HG03097 (cell line): ENCODE measurements at regions not wholly inside any gene's neighbourhood (a gene's known extent, or its start where the extent isn't known, plus 50 kb on each side); places are given as distances from the start of the nearest gene placed in this dataset.

Source experiments
- ATAC-seq: cut with Tn5 transposase; IDR thresholded peaks from one replicate; pipeline ENCODE4 v1.9.1; 2021; ENCODE audit not compliant: unreplicated experiment, low FRiP score

DNA sequence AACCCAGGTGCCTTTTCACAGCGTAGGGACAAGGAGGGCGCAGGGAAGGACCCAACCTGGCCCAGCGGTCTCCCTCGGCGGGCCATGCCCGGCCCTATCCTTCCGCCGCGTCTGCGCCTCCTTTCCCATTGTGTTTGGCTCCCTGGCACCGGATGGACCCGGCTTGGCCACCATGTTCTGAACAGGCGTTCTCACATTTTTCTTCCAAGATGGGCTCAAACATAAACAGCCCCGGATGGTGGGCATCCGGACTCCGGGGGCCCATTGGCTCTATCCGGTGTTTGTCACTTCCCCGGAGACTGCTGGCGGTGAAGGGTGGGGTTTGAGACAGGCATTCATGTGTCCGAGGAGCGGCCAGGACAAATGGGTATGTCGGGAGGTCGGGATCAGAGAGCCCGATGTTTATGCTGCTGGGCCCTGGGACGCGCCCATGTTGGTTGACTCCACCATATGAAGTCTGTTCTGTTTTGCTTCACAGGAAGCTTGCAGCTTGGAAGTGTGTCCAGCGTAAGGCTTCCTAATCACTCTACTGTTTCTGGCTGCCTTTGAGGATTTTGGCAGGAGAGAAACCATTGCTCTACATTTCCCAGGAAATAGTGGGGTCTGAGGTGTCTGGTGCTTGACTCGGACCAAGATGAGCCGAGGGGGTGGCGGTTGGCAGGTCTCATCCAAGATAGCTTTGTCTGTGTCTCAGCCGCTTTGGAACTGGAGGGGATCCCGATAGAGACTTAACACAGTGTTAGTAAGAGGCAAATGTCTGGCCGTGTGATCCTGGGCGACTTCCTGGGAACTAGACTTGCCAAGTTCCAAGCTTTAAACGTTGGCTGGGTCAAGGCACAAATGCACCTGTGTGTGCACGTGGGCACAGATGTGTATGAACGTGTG, 188.3 kb downstream of the IRF8 start:
- ATAC-seq: no peak

DNA sequence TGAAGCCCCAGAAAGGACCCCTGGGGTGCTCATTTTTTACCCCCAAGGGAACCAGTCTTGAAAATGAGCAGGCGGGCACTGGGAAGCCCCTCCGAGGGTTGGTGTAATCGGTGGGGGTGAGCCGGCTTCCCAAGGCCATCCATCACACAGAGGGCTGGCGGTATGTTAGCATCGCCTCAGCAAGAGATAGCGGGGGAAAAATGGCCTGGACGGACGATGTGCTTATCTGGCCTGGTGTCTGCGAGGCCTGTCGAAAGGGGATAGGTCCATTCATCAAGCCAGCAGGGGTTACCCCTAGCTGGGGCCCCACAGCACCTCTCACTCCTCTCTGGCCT, 188.9 kb downstream of the IRF8 start:
- no peak for ATAC-seq

DNA sequence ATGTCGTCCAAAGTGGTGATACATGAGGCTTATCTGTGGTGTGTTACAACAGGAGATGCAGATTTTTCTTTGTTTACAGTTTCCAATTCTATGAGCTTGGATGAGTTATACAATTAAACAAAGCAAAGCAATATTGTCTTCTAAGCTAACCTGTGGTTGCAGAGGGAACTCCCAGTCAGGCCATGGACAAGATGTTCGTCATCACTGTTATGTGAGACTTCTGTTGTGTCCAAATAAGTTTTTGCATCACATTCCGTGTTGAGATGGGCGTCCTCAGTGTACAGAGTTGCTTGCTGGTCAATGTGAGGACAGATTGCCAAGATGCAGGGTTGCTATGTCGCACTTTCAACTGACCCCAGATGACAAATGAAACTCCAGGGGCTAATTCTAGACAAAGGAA, 189.3 kb downstream of the IRF8 start:
- no peak for ATAC-seq

DNA sequence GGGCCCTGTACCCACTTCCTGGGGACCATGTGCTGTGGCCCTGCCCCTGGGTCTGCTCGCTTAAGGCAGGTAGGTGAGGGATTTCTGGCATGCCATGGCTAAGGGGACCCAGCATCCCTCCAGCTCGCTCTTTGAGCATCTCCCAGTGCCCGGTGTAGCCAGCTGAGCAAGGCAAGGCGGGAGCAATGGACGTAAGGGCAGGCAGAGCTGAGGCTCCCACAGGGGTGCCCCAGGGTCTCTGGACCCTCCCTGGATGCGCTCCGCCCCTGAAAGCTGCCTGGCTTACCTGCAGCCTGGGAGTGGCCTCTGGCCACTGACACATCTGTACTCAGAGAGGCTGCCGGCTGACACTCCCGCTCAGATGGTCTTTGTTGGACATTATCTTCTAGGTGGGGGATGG, 189.9 kb downstream of the IRF8 start:
- no peak for ATAC-seq

DNA sequence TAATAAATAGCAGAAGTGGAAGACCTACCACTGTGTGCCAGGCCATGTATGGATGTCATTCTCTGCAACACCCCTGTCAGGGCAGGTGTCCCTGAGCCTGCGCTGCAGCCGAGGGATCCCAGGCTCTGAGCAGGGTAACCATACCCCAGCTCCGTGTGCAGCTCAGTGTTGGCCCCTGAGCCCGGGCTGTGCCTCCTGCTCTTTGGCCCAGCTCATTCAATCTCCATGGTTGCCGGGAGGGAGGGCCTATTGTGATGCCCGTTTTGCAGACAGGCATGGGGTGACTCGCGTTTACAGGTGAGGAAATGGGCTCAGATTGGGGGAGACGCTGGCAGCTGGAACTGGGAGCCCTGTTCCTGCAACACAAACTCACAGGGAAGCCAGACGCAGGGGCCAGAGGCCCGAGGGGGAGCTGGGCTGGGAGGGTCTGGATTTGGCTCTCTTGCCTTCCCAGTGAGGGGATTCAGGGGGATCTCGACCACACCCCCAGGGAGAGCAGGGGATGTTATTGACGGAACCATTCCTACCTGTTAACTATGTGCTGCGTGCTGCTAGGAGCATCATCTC, 190.5 kb downstream of the IRF8 start:
- ATAC-seq: no peak

DNA sequence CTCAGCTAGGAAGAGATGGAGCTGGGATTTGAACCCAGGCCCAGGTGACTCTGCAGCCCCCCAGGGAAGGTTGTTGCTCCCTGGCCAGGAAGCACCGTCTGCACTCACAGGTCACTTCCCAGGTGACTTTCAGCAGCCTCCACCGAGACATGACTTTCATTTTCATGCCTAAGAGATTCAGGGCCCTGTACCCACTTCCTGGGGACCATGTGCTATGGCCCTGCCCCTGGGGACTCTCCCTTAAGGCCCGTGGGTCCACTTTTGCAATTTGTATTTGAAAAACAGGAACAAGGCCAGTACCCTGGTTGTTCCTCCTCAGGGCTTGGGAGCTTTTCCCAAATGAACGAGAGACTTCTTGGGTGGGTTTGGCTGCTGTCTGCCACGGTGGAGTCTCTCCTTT, 191.0 kb downstream of the IRF8 start:
- no peak for ATAC-seq

DNA sequence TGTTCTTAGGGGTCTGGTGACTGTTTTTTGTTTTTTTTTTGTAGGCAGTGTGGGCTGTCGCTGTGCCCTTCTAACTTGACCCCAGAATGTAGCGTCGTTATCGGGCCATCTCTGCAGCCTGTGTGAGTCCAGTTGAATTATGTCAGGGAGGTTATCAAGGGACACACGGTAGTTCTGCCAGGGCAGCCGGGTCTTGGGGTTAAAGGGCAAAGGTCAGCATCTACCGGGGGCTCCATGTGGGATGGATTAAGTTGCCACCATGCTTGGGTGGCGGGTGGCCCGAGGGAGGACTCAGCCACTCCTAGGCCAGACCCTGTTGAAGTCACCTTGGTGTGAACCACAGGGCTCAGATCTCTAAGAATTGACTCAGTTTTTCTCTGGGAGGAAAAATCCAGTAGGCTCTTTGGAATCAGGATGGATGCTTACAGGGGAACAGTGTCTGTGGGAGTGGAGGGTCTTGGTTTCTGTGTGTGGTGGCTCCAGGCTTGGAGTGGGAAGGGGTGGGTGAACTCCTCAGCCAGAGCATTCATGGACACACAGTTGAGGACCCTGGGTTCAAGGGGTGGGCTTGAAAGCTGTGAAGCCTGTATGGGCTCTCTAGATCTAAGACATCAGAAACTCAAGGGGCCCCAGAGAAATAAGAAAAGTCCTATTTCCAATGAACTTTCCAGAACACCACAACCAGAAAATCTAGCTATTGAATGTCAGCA, 191.7 kb downstream of the IRF8 start:
- no peak for ATAC-seq

DNA sequence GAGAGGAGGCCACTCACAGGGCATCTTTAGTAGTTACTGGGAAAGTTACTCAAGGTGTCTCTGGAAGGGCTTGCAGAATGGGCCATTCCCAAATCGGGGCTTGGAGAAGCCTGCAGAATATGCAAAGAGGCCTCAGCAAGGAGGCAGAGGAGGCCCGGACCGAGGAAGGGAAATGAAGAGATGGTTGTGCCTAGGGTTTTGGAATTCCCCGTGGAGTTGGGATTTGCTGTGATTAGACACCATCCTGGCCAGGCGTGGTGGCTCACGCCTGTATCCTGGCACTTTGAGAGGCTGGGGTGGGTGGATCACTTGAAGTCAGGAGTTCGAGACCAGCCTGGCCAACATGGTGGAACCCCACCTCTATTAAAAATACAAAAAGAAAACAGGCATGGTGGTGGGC, 193.0 kb downstream of the IRF8 start:
- ATAC-seq: no peak

DNA sequence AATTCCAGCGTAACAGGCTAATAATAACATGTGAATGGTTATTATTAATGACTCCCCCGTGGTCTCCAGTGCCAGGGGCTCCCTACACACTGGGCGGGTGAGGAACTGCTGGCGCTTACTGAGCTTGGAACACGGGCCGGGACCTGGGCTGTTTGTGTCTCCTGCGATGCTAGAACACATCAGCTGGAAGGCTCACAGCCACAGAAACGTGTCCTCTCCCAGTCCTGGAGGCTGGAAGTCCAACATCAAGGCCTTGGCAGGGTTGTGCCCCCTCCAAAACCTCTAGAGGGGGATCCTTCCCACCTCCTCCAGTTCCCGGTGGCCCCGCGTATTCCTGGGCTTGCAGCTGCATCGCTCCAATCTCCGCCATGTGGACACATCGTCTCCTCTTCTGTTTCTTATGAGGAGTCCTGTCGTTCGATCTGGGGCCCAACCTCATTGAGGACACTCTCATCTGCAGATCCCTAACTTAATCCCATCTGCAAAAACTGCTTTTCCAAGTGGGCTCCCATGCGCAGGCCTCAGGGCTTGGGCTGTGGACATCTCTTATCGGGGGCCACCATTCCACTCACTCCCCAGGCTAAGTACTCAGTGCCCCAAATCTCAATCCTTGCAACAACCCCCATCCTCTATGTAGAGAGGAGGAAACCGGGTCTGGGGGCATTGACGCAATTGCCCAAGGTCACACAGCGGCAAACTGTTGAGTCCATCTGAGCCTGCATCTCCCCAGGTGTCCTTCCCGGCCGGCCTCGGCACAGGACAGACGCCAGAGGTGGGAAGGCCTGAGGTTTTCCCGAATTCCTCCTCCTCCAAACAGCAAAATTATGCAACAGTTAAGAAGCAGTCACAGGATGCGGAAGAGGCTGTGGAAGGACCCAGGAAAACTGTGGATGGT, 193.9 kb downstream of the IRF8 start:
- no peak for ATAC-seq

DNA sequence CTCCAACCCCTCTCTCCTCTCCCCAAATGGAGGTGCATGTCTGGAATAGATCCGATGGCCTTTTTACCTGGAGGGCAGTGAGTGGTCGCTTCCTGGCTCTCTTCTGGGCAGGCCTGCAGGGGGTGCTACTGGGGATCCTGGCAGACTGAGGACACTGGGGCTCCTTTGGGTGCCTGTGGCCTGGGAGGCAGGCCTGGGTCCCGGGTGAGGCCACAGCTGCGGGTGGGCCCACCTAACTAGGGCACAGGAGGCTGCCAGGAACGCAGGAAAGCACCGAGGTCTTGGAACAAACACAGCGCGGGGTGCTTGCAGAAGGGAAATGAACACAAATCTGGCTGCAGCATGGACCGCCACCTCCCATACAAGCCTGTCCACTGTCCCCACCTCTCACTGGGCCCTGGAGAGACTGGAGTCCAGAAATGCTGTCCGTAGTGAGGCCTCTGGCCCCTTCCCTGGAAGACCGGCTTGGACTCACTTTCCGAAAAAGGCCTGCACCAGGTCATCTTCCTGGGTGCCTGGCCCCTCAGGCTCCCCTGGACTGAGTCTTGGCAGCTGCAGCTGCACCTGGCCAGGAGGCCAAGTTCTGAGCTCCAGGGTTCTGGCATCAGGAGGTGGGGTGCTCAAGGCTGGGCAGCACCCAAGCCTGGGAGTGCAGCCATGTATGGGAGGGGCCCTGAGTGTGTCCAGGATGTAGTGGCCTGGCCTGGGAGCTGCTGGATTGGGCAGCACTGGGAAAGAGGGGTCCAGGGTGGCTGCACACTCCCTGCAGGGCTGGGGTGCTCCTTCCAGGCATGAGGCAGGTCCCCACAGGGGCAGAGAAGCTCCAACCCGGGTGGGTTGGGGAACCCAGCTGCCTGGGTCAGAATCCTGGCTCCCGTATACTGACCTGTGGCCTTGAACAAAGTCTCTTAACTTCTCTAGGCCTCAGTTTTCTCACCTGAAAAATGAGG, 195.1 kb downstream of the IRF8 start:
- ATAC-seq: no peak

DNA sequence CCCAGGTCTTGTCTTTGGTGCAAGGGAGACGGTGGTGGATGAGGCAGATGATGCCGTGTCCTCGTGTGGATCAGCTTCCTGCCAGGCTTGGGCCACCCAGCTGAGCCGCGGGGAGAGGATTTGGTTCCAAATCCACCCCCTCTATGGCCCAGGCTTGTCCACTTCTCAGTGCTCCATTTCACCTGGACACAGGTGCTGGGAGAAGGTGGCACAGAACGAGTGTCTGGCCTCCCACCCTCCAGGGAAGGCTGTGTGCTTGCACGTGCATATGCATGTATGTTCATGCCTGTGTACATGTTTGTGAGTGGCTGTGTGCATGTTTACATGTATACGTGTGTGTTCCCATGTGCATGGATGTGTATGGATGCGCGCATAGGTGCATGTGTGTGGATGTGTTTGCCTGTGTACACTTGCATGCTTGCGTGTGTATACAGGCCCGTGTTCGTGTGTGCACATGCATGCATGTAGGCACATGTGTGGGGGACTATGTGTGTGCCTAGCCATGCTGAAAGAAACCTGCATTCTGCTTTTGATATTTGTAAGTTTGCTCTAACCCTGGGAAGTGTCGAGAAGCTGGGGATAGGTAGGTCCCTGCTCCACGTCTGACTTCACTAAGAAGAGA, 196.3 kb downstream of the IRF8 start:
- no peak for ATAC-seq

DNA sequence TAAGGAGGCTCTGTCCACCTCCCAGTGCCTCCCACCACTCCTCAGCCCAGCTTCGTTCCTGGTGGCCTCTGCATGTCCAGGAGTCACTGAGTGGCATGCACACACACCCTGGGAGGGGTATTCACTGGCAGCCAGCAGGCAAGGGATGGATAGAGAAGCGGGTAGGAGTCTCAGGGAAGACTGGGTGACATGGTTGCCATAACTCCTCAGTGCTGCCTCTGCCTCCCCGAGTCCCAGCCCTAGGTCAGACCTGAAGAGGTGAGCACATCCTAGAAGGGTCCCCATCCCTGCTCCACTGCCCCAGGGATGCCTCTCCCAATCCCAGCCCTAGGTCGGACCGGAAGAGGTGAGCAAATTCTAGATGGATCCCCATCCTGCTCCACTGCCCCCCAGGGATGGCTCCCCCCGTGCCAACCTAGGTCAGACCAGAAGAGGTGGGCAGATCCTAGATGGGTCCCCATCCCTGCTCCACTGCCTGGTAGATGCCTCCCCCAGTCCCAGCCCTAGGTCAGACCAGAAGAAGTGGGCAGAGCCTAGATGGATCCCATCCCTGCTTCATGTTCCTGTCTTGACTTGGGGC, 197.0 kb downstream of the IRF8 start:
- no peak for ATAC-seq

DNA sequence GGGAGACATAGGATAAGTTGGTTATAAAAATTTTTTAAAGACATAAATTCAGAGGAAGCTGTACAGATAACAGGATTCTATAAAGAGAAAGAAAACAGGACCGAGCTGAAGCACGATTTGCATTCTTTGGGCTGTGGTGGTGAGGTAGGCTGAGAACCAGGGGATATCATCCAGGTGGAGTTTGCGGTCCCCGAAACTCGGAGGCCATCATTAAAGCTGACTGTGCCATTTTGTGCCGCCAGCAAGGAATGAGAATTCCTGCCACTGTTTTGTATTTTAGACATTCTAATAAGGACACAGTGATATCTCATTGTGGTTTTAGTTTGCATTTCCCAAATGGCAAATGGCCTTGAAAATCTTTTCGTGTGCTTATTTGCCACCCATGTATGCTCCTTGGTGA, 197.9 kb downstream of the IRF8 start:
- ATAC-seq: no peak

DNA sequence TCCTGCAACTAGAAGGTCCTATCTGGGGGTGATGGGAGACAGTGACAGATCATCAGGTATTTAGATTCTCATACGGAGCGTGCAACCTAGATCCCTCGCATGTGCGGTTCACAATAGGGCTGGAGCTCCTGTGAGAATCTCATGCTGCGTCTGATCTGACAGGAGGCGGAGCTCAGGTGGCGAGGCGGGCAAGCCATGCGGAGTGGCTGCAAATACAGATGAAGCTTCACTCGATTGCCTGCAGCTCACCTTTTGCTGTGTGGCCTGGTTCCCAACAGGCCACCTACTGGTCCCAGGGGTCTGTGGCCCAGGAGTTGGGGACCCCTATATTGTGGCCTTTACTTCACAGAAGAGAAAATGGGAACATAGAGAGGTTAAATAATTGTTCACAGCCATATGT, 200.4 kb downstream of the IRF8 start:
- ATAC-seq: no peak

DNA sequence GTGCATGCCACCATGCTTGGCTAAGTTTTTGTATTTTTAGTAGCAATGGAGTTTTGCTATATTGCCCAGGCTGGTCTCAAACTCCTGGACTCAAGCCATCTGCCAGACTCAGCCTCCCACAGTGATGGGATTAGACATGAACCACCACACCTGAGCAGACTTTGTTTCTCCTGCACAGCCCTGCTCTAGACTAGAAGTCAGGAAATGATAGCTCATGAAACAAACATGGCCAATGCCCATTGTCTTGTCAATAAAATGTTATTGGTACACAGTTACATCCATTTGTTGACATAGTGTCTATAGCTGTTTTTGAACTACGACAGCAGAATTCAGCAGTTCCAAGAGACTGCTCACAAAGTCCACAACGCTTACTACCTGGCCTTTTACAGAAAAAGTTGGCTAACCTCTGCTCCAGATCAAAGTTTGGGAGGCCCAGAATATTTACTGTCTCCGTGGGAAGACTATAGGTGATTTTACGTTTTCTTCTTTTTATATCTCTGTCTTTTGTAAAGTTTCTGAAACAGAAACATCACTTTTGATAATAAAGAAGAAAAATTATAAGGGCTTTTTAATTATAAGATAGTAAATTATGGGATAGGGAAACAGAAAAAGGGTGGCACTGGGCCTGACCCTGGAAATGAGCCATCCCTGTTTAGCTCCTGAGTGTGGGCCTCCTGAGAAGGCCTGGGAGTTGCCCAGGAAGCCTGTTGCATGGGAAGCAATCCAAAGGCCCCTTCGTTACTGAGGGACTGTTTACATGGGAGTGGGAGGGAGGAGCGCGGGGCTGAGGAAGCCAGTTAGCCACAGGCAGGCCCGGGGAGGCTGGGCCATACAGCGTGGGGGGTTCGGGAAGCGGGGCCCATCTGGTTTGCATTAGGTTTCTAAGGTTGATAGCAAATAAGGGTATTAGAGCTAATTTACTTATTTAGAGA, 201.5 kb downstream of the IRF8 start:
- no peak for ATAC-seq

DNA sequence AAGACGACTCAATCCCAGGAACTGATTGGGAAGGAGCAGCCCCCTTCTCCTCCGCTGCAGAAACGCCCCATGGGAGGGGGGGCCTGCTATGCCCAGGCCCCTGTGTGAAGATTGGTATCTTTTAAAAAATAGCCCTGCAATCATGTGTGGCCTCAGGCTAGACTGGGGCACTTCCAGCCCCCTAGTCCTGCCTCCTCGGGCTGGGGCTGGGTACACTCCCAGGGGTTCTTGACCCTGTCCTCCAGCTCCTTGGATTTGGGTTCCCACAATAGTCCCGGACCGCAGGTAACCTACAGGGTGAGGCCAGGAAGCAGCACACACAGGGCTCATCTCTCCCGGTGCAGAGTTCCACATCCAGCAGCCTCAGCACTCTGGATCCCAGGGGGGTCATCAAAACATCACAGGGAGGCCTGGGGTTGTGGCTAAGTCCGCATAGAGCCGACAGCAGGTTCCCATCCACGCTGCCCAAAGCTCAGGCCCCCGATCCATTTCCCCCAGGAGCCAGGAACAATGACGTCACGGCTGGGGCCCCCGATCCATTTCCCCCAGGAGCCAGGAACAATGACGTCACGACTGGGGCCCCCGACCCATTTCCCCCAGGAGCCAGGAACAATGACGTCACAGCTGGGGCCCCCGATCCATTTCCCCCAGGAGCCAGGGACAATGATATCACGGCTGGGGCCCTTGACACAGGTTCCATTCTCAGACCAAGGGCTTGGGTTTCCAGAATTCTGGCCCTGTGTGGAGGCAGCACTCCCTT, 202.4 kb downstream of the IRF8 start:
- no peak for ATAC-seq

DNA sequence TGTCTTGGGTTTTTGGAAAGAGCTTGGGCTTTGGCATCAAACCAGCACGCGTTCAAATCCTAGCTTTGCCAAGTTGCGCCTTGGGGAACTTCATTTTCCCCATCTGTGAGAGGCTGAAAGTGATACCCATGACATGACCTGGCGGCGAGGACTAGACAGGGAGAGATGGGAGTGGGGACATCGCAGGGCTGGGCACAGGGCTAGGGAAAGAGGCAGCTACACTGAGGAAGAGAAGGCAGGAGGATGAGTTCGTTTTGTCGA, 202.9 kb downstream of the IRF8 start:
- no peak for ATAC-seq

DNA sequence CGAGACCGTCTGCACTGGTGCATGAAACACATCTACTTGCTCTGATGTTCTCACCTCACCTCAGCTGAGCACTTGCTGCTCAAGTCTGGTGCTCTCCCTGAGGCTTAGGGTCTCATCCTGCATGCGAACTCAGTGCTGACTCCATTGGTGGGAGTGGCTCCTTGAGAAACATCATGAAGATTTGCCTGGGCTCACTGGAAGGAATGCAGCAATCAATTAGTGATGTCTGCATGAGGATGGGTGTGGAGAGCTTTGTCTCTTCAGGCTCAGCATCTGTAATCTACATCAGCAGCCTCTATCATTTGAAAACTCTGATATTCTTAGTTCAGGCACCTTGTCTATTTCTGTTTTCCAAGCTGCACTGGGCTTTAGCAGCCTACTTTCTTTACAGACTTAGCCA, 204.4 kb downstream of the IRF8 start:
- ATAC-seq: no peak
